Gastroesophageal sphincter (tissue), 3 donors: ENCODE measurements at regions not wholly inside any gene's neighbourhood (a gene's known extent, or its start where the extent isn't known, plus 50 kb on each side); places are given as distances from the start of the nearest gene placed in this dataset.

Experiments used
- CTCF ChIP-seq, 4 experiments: fragments of 200-600 bp in 2 of 4; fragments of 450-650 bp in 2 of 4; sonication (generic) in 1 of 4; IDR thresholded peaks; one replicate each; pipeline ENCODE4 v1.5.1; 2017 to 2019; ENCODE audit warnings: antibody characterized with exemption in 4 of 4, mild to moderate bottlenecking in 2 of 4, moderate library complexity in 2 of 4
- POLR2A ChIP-seq, 2 donors: fragments of 450-650 bp; IDR thresholded peaks; one replicate each; pipeline ENCODE4 v1.6.1; 2017; ENCODE audit warnings: antibody characterized with exemption in 2 of 2, mild to moderate bottlenecking in 2 of 2, moderate library complexity in 1 of 2
- POLR2AphosphoS5 ChIP-seq: sonication (generic); formaldehyde crosslinking; IDR thresholded peaks from one replicate; pipeline ENCODE4 v1.6.1; 2017; ENCODE audit warnings: antibody characterized with exemption

- TF ChIP-seq POLR2A (IDR thresholded peaks at IDR 0.05) (no peak), CTCF (IDR thresholded peaks at IDR 0.05) (no peak), POLR2AphosphoS5 (no peak)
Measured at GRCh38 chr1:220375715-220376114, 103.5 kb upstream of the RAB3GAP2 start.
